Stimulated activated CD4-positive, alpha-beta T cell treated with anti-CD3 and anti-CD28 coated beads, TNF-alpha, amount 100 ng/mL, for 24 hours (primary cell): ENCODE measurements at regions not wholly inside any gene's neighbourhood (a gene's known extent, or its start where the extent isn't known, plus 50 kb on each side); places are given as distances from the start of the nearest gene placed in this dataset.

ENCODE experiments used
- DNase-seq, 3 experiments: peaks; one replicate each; pipeline ENCODE4 v3.0.0-alpha.2; 2020; ENCODE audit warnings: low read depth in 3 of 3

- DNase-seq, result no peak
Measured at GRCh38 chr11:115872416-115872815, 368.2 kb upstream of the CADM1 start.

DNA sequence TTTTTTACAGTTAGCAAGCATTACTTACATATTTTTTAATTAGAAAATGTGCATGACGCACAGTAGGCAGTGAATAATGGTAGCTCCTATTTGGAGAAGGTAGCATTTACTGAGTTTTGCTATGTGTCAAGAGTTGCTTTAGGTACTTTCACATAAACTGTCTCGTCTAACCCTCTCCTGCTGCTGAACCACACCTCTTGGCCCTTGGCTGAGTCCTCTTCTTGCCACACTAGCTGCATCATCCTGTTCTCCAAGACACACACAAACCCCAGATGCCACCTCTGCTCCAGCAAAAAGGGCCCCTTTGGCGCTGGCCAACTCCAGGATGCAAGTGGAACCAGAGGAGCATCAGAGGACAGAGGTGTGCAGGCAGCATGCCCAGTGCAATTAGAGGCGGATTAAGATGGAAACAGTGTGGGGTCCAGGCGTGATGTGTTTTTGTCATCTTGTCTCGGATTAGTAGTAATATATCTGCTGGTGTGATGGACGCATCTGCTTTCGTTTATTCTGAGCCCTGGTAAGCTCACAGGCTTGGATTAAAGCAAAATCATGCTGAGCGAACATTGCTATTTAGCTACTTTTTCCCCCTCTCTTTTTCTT is 367.0 kb upstream of the CADM1 start:
- DNase-seq, result no peak

GRCh38 chr11:115869780-115870431 is 365.7 kb upstream of the CADM1 start:
- no peak for DNase-seq

GRCh38 chr11:115869131-115869530 is 364.9 kb upstream of the CADM1 start:
- no peak for DNase-seq

DNA sequence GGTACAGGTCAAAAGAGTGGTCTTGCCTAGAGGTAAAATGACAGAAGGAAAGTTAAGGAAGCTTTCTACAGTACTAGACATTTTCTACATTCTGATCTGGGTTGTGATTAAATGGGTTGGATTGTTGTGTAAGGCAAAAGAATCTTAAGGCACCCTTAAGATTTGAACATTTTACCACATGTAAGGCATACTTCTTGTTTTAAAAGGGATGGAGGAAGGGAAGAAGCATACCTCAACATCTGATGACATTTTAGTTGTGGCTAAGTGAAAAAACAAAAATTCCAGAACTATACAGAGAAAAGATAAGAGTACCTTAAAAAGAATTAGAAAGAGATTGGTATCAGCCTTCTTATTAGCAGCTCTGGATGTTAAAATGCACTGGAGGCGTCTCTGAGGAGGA is 356.0 kb upstream of the CADM1 start:
- no peak for DNase-seq

GRCh38 chr11:115848611-115849010 is 344.4 kb upstream of the CADM1 start:
- no peak for DNase-seq

- no peak for DNase-seq
Measured at GRCh38 chr11:115848080-115848479, 343.9 kb upstream of the CADM1 start.

- DNase-seq, result no peak
Measured at GRCh38 chr11:115845872-115846271, 341.7 kb upstream of the CADM1 start.

DNA sequence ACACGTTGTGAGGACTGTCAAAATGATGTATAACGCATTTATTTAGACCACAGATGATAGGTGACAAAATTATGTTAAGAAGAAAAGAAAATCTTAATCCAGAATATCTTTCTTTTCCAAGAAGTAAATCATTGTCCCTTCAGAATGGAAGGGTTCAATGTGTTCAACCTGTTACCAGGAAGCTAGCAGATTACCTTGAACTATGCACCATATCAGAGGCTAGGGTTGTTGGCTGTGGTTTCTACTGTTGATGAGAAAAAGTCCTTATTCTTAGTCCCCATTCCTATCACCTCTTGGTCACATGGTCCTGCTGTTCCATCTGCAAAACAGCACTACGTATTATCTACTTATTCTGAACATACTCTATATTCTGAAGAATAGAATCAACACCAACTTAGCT is 339.5 kb upstream of the CADM1 start:
- no peak for DNase-seq

- DNase-seq, result no peak
Measured at GRCh38 chr11:115843111-115843510, 338.9 kb upstream of the CADM1 start.

- no peak for DNase-seq
Measured at GRCh38 chr11:115820026-115820425, 315.8 kb upstream of the CADM1 start.

GRCh38 chr11:115819014-115819413 is 314.8 kb upstream of the CADM1 start:
- no peak for DNase-seq

DNA sequence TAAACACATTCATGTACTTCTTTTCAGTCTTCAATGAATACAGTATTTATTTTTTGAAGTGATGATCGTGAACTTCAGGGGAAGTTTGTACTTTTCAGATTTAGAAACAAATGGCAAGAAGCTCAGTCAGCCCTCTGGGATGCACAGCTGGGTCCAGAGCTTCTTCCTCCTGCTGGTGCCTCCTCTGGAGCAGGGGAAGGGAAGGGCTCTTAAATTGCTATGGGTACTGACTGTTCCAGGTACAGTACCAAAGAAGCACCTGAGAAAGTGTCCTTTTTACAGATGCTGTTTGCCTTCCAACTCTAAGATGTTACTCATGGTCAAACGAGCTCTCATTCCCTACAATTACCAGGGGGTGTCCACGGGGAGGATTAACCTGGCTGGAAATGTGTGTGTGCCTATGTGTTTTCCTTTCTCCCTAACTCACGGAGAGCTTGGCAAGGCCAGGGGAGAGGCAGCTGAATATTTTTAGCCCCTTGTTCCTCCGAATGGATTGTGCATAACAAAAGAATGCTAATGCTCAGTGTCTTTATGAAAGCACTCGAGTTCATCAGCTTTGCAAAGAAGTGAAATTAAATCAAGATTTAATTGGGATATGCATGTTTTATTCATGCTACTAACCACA is 313.7 kb upstream of the CADM1 start:
- DNase-seq, result no peak

- no peak for DNase-seq
Measured at GRCh38 chr11:115808351-115808940, 304.2 kb upstream of the CADM1 start.

DNA sequence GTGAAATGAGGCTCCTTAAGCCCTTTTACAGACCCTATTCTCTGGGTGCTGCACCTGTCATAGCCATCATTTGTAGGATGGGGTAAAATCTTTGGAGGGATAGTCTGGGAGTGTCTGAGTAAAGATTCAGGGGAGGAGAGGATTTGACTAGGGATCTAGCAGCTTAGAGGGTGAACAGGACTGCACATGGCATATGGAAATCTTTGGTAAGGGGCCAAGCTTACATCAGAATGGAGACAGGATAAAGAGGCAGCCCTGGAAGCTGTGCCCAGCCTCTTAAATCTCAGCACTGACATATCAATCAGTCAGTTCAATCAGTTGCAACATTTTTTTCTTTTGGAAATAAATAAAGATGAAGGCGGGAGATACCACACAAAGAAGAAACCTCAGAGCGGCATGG is 301.8 kb upstream of the CADM1 start:
- DNase-seq, result no peak

DNA sequence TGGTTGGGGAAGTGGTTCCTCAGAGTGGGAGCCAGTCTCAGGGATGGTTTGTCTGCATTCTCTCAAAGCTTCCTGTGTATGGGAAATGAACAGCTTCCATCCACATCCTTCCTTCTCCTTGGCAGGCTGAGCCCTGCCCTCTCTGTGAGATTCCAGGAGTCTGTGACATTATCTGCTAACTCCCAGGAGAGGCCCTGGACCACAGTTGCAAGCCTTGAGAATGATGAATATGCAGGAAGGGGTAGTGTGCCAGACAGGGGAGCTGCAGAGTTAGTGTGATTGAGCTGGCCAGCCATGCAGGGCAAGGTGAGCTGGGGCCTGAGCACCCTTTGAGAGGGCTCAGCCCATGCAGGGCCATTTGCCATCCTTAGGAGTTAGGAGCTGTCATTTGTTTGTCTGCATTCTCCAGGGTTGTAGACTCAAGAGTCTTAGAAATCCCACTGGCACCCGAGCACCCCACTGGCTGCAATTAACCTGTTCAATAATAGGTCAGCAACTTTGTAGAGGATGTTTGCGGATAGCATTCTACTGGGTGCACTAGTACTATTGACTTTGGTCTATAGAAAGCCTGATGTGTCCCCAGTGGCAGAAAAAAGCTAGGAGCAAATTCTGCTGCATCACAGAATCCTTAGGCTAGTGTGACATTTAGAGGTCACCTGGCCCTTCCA is 299.0 kb upstream of the CADM1 start:
- no peak for DNase-seq

DNA sequence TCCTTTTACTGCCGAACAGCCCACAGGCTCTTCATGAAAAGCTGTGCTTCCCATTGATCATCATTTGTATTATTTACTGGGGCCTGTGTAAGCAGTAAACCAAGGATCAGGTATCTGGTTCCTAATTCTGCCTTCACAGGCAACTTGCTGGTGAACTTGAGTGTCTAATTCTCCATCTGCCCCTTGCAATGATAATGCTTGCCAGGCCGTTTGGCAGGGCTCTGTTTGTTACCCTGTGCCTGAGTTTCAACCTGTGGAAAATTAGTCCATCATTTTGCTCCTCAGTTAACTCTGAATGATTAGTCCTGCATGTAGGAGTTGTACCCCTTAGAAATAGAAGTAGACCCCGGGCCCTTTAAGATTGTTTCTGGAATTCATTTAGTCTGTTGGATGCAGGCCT is 298.4 kb upstream of the CADM1 start:
- no peak for DNase-seq

DNA sequence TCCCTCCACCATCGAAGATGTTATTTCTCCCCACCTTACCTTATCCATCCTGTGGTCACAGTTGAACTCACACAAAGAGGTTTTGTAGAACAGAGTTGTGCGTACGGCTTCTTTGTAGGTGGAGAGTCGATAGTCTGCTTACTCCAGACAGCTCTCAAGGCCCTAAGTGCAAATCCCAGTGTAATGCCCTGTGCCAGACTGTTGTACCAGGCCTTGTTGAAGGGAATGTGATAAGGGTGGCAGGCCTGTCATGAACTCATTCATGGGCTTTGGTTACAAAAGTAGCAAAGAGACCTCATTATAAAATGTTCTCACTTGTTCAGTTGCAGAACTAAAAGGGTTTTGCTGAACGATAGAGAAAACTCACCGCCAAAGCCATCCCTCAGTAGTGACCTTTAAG is 288.7 kb upstream of the CADM1 start:
- no peak for DNase-seq

- DNase-seq, result no peak
Measured at GRCh38 chr11:115787302-115787701, 283.1 kb upstream of the CADM1 start.

GRCh38 chr11:115784796-115785521 is 280.7 kb upstream of the CADM1 start:
- no peak for DNase-seq

DNA sequence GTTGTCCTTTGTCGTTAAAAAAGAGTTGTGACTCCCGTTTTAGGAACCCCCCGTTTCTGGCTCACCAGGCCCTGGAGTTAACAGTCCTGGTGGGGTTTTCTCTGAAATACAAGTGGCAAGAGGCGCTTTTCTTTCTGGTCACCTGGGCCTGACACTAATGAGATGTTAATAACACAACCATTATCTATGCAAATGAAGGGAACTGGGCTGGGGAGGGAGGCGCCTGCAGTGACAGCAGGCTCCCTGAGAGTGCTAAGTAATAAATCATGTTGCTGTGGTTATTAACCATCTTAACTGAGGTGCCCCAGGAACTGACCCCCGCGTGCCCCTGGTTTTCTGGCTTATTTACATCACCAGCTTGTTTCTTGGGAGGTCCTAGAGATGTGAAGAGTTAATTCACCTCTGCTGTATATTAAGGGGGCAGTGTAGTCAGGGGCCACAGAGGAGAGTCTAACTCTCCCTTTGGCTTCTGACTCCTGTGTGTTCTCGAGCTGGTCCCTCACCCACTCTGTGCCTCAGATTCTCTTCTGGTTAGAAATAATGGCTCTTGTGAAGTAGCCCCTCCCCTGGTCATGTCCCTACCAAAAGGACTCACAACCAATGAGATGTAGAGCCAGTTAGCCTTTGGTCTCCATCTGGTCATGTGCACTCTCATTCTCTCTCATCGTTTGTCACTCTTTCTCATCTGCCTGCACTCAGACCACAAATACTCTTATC is 276.6 kb upstream of the CADM1 start:
- DNase-seq, result no peak
